H1 (cell line): ENCODE measurements at regions not wholly inside any gene's neighbourhood (a gene's known extent, or its start where the extent isn't known, plus 50 kb on each side); places are given as distances from the start of the nearest gene placed in this dataset.

Experiments
- CTCF ChIP-seq, 3 experiments: IDR thresholded peaks; 1 replicate in 2 of 3; 2 replicates in 1 of 3; pipeline versions ENCODE4 v1.5.1 to v1.6.1; 2011; ENCODE audit warnings: low read length in 3 of 3, mild to moderate bottlenecking in 3 of 3, inconsistent platforms in 2 of 3, low read depth in 1 of 3, moderate library complexity in 1 of 3; ENCODE audit not compliant: insufficient read depth in 1 of 3; ENCODE audit errors: control extremely low read depth in 1 of 3
- POLR2A ChIP-seq, 2 experiments: IDR thresholded peaks; 1 replicate in 1 of 2; 2 replicates in 1 of 2; pipeline ENCODE4 v1.6.1; 2011; ENCODE audit warnings: low read depth in 2 of 2, low read length in 2 of 2, mild to moderate bottlenecking in 2 of 2; ENCODE audit errors: control extremely low read depth in 1 of 2
- SIN3A ChIP-seq, 2 experiments: IDR thresholded peaks in 1 of 2; conservative IDR thresholded peaks in 1 of 2; 2 replicates each; pipeline ENCODE4 v1.6.1; 2011 to 2012; ENCODE audit warnings: low read length in 2 of 2, improper control_type of control experiment in 1 of 2, low read depth in 1 of 2, mild to moderate bottlenecking in 1 of 2

GRCh38 chr7:10557375-10557774 is 416.3 kb upstream of the PHF14 start:
- TF ChIP-seq POLR2A (IDR thresholded peaks at IDR 0.05; ENCODE audit: control extremely low read depth in 1 of 2, low read depth in 2 of 2, low read length in 2 of 2) (no peak), CTCF (IDR thresholded peaks at IDR 0.05; ENCODE audit: control extremely low read depth in 1 of 3, insufficient read depth in 1 of 3, low read depth in 1 of 3, low read length in 3 of 3) (no peak), SIN3A (conservative IDR thresholded peaks at IDR 0.05 in 1 of 2, IDR thresholded peaks at IDR 0.05 in 1 of 2; ENCODE audit: low read depth in 1 of 2, low read length in 2 of 2) (no peak)
